Breast epithelium (tissue), 3 donors: ENCODE measurements at regions not wholly inside any gene's neighbourhood (a gene's known extent, or its start where the extent isn't known, plus 50 kb on each side); places are given as distances from the start of the nearest gene placed in this dataset.
"Not testable (repeated sequence)": the region's sequence is repeated elsewhere in the genome, so short reads cannot be mapped to it uniquely, and the experiment has no call there.

Experiments used
- POLR2A ChIP-seq: fragments of 450-650 bp; IDR thresholded peaks from one replicate; pipeline ENCODE4 v1.6.1; 2016; ENCODE audit warnings: antibody characterized with exemption, mild to moderate bottlenecking, moderate library complexity
- POLR2AphosphoS5 ChIP-seq, 3 donors: sonication (generic); formaldehyde crosslinking; IDR thresholded peaks; one replicate each; pipeline ENCODE4 v1.6.1; 2017; ENCODE audit warnings: antibody characterized with exemption in 3 of 3
- TF ChIP-seq, protein P1 (sequence below), 3 donors: fragments of 450-650 bp; IDR thresholded peaks; one replicate each; pipeline ENCODE4 v1.5.1; 2016 to 2017; ENCODE audit warnings: antibody characterized with exemption in 3 of 3, mild to moderate bottlenecking in 3 of 3, moderate library complexity in 3 of 3

DNA sequence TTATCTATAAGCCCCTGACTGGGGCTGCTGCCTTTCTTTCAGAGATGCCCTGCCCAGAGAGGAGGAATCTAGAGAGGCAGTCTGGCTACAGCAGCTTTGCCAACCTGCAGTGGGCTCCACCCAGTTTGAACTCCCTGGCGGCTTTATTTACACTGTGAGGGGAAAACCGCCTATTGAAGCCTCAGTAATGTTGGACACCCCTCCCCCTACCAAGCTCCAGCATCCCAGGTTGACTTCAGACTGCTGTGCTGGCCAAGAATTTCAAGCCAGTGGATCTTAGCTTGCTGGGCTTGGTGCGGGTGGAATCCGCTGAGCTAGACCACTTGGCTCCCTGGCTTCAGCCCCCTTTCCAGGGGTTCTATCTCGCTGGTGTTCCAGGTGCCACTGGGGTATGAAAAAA is 61.4 kb upstream of the FYN start:
- TF ChIP-seq, protein P1, sequence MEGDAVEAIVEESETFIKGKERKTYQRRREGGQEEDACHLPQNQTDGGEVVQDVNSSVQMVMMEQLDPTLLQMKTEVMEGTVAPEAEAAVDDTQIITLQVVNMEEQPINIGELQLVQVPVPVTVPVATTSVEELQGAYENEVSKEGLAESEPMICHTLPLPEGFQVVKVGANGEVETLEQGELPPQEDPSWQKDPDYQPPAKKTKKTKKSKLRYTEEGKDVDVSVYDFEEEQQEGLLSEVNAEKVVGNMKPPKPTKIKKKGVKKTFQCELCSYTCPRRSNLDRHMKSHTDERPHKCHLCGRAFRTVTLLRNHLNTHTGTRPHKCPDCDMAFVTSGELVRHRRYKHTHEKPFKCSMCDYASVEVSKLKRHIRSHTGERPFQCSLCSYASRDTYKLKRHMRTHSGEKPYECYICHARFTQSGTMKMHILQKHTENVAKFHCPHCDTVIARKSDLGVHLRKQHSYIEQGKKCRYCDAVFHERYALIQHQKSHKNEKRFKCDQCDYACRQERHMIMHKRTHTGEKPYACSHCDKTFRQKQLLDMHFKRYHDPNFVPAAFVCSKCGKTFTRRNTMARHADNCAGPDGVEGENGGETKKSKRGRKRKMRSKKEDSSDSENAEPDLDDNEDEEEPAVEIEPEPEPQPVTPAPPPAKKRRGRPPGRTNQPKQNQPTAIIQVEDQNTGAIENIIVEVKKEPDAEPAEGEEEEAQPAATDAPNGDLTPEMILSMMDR (IDR thresholded peaks at IDR 0.05): not testable (repeated sequence)
- not testable (repeated sequence) for TF ChIP-seq POLR2A; POLR2AphosphoS5 (IDR thresholded peaks at IDR 0.05)
